Activated T-cell treated with anti-CD3 and anti-CD28 coated beads, Interleukin-2, amount 50 U/mL, for 48 hours (primary cell): ENCODE measurements at regions not wholly inside any gene's neighbourhood (a gene's known extent, or its start where the extent isn't known, plus 50 kb on each side); places are given as distances from the start of the nearest gene placed in this dataset.

Source experiments
- DNase-seq, 2 experiments: peaks; one replicate each; pipeline ENCODE4 v3.0.0-alpha.2; 2020

GRCh38 chr7:22622116-22622785, 104.7 kb upstream of the IL6 start:
- DNase-seq: no peak

- no peak for DNase-seq
Measured at GRCh38 chr7:22618528-22618927, 108.5 kb upstream of the IL6 start.

- DNase-seq: no peak
Measured at GRCh38 chr7:22617166-22617565, 109.8 kb upstream of the IL6 start.

- no peak for DNase-seq
Measured at GRCh38 chr7:22613496-22613895, 113.5 kb upstream of the IL6 start.

- no peak for DNase-seq
Measured at GRCh38 chr7:22612776-22613175, 112.8 kb upstream of the STEAP1B start.

GRCh38 chr7:22611758-22612079, 111.7 kb upstream of the STEAP1B start:
- no peak for DNase-seq

- DNase-seq: no peak
Measured at GRCh38 chr7:22610951-22611757, 111.2 kb upstream of the STEAP1B start.

- DNase-seq: no peak
Measured at GRCh38 chr7:22610263-22610662, 110.3 kb upstream of the STEAP1B start.

GRCh38 chr7:22607180-22607579, 107.2 kb upstream of the STEAP1B start:
- DNase-seq: no peak

GRCh38 chr7:22604246-22604645, 104.3 kb upstream of the STEAP1B start:
- DNase-seq: no peak

GRCh38 chr7:22601812-22602565, 102.0 kb upstream of the STEAP1B start:
- no peak for DNase-seq

GRCh38 chr7:22601408-22601807, 101.4 kb upstream of the STEAP1B start:
- no peak for DNase-seq

- no peak for DNase-seq
Measured at GRCh38 chr7:22601003-22601402, 101.0 kb upstream of the STEAP1B start.

GRCh38 chr7:22598318-22598920, 98.4 kb upstream of the STEAP1B start:
- DNase-seq: no peak

GRCh38 chr7:22597844-22598243, 97.9 kb upstream of the STEAP1B start:
- DNase-seq: no peak

GRCh38 chr7:22596763-22597400, 96.9 kb upstream of the STEAP1B start:
- DNase-seq: no peak

GRCh38 chr7:22594020-22594419, 94.0 kb upstream of the STEAP1B start:
- no peak for DNase-seq

- DNase-seq: no peak
Measured at GRCh38 chr7:22591271-22591670, 91.3 kb upstream of the STEAP1B start.

- DNase-seq: no peak
Measured at GRCh38 chr7:22589641-22590201, 89.7 kb upstream of the STEAP1B start.

GRCh38 chr7:22588351-22588750, 88.4 kb upstream of the STEAP1B start:
- no peak for DNase-seq

GRCh38 chr7:22587322-22587721, 87.3 kb upstream of the STEAP1B start:
- DNase-seq: no peak

GRCh38 chr7:22586786-22587140, 86.8 kb upstream of the STEAP1B start:
- DNase-seq: no peak
